ENCODE measurements at regions not wholly inside any gene's neighbourhood (a gene's known extent, or its start where the extent isn't known, plus 50 kb on each side); places are given as distances from the start of the nearest gene placed in this dataset.
A peak's percentile ranks its signal among the peaks of the same experiment; 100 is the strongest.

DNA sequence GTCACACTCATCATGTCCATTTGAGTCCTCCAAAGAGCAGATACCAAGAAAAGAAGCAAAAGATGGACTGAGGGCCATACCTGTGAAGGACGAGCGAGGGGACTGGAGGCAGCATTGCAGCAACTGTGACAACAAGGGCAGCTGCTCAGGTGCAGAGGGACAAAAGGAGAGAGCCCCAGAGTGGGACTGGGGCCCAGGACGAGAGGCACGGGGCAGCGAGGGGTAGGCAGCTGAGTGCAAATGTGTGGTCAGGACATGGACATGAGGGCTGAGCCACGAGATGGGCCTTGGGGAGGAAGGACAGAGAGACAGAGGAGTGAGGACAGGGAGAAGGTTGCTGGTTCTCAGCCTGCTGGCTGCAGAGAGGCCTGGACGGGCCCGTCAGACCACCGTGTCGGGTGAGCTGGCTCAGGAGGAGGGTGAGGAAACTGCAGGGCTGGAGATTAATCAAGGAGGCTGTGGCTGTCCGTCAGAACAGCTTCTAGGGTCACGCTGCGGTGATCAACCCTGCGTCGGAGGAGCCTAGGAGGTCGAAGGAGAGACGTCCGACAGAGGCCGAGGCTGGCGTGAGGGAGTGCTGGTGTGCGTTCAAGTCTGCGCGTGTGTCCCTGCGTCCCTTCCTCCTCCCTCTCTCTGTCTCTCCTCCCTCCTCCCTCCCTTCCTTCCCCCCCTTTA is 206.8 kb upstream of the HDAC4 start:
- H3K4me3 Mint-ChIP-seq = no peak overlapping the region
- H3K9me3 Mint-ChIP-seq = no peaks in the 10 kb centered on the region
- ATAC-seq (replicated peaks in 1 of 2) (no peak), DNase-seq (no peak)
- peaks cover 7% of the 10 kb centered on the region for H3K27me3 Mint-ChIP-seq (ENCODE audit: low read depth)
- H3K4me1 Mint-ChIP-seq (ENCODE audit: low read depth) = peaks cover under 1% of the 10 kb centered on the region
- no peaks in the 10 kb centered on the region for H3K36me3 Mint-ChIP-seq (ENCODE audit: insufficient read depth in 2 of 2)
- no peak overlapping the region for H3K27ac Mint-ChIP-seq

DNA sequence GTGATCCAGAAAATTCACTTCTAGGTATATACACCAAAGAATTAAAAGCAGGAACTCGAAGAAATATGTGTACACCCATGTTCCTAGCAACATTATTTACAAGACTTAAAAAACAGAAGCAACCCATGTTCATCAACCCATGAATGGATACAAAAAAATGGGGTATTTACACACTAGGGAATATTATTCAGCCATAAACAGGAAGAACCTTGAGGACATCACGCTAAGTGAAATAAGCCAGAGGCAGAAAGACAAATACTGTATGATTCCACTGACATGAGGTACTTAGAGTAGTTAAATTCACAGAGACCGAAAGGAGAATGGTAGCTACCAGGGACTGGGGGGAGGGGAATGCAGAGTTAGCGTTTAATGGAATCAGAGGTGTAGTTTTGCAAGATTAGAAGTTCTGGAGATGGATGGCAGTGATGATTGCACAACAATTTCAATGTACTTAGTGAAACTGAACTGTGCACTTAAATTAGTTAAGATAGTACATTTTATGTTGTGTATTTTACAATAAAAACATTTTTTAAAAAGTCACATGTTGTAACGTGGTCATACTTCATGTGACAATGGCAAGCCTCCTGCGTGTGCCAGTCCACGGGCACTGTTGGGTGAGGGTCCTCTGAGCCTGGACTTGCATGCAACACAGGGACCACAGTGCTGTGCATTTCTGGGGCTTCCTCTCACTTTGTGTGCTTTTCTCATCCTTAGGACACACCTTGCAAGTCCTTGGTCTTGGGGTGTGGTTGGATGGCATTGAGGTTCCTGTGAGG is 206.1 kb upstream of the HDAC4 start:
- no peaks in the 10 kb centered on the region for H3K9me3 Mint-ChIP-seq
- peaks cover 7% of the 10 kb centered on the region for H3K27me3 Mint-ChIP-seq (ENCODE audit: low read depth)
- ATAC-seq (replicated peaks in 1 of 2) = no peak

DNA sequence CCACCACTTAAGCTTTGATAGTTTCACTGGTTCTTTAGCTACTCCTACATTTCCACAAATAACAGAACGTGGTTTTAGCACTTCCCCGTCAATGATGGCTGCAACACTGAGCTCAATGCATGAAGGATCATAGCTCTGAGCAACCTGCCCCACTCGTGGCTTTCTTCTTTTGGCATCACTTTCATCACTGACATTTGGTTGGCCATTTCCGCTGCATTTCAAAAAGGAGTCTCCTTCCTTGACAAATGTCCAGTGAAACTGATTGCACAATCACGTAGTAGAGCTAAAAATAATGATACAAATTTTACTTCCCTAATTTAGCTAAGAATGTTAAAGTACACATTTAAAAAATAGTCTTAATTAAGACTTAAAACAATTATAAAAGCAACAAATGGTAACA is 205.2 kb upstream of the HDAC4 start:
- no peaks in the 10 kb centered on the region for H3K36me3 Mint-ChIP-seq (ENCODE audit: insufficient read depth in 2 of 2)
- DNase-seq (no peak), ATAC-seq (replicated peaks in 1 of 2) (no peak)
- H3K27ac Mint-ChIP-seq = no peak overlapping the region
- no peaks in the 10 kb centered on the region for H3K9me3 Mint-ChIP-seq
- no peak overlapping the region for H3K4me3 Mint-ChIP-seq
- peaks cover 7% of the 10 kb centered on the region for H3K4me1 Mint-ChIP-seq (ENCODE audit: low read depth)
- H3K27me3 Mint-ChIP-seq (ENCODE audit: low read depth) = peaks cover 7% of the 10 kb centered on the region

More for the DNA sequence above, 206.1 kb upstream of the HDAC4 start:
- Mint-ChIP-seq H3K4me1 (ENCODE audit: low read depth) (peaks cover 7% of the 10 kb centered on the region), H3K36me3 (ENCODE audit: insufficient read depth in 2 of 2) (no peaks in the 10 kb centered on the region), H3K4me3 (no peak overlapping the region), H3K27ac (no peak overlapping the region)
- no peak for DNase-seq

DNA sequence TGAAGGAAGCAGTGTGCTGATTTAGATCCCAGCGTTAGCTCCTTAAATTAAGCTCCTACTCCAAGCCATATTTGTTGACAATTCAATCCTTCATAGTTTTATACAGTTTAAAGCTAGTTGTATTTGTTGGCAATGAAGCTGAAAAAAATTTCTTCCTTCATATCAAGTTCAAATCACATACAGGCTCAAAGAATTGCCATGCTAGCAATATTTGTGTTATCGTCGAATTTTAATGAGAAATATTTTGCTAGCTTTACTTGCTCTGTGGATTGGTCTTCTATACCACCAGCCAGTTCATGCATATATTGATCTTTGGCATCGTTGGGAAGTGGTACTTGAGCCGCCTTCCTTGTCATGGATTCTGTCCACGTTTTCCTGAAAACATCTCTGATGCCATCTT is 204.6 kb upstream of the HDAC4 start:
- H3K4me3 Mint-ChIP-seq = no peak overlapping the region
- H3K4me1 Mint-ChIP-seq (ENCODE audit: low read depth) = peaks cover 7% of the 10 kb centered on the region
- DNase-seq (no peak), ATAC-seq (replicated peaks in 1 of 2) (no peak)
- H3K27me3 Mint-ChIP-seq (ENCODE audit: low read depth) = peaks cover 7% of the 10 kb centered on the region
- no peaks in the 10 kb centered on the region for H3K36me3 Mint-ChIP-seq (ENCODE audit: insufficient read depth in 2 of 2)
- no peaks in the 10 kb centered on the region for H3K9me3 Mint-ChIP-seq
- no peak overlapping the region for H3K27ac Mint-ChIP-seq

DNA sequence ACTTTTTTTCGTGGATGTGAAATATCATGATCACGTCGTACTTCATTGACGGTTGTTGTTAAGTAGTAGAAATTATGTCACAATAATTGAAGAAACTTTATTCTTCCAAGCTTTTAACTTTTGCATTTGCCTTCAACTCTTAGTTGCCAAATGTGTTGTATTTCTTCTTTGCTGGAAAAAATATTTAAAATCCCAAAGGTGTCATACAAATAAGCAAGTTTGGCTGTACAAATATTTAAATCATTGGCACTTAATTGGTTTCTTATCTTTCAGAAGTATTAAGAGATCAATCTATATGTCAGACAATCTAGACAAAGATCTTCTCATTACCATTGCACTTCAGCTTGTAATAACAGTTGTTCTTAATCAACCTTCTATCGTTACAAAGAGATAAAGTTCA is 204.0 kb upstream of the HDAC4 start:
- DNase-seq (no peak), ATAC-seq (replicated peaks in 1 of 2) (no peak)
- Mint-ChIP-seq H3K4me1 (ENCODE audit: low read depth) (peaks cover 7% of the 10 kb centered on the region), H3K4me3 (no peak overlapping the region), H3K27me3 (ENCODE audit: low read depth) (peaks cover 7% of the 10 kb centered on the region), H3K9me3 (no peaks in the 10 kb centered on the region), H3K36me3 (ENCODE audit: insufficient read depth in 2 of 2) (no peaks in the 10 kb centered on the region), H3K27ac (no peak overlapping the region)

DNA sequence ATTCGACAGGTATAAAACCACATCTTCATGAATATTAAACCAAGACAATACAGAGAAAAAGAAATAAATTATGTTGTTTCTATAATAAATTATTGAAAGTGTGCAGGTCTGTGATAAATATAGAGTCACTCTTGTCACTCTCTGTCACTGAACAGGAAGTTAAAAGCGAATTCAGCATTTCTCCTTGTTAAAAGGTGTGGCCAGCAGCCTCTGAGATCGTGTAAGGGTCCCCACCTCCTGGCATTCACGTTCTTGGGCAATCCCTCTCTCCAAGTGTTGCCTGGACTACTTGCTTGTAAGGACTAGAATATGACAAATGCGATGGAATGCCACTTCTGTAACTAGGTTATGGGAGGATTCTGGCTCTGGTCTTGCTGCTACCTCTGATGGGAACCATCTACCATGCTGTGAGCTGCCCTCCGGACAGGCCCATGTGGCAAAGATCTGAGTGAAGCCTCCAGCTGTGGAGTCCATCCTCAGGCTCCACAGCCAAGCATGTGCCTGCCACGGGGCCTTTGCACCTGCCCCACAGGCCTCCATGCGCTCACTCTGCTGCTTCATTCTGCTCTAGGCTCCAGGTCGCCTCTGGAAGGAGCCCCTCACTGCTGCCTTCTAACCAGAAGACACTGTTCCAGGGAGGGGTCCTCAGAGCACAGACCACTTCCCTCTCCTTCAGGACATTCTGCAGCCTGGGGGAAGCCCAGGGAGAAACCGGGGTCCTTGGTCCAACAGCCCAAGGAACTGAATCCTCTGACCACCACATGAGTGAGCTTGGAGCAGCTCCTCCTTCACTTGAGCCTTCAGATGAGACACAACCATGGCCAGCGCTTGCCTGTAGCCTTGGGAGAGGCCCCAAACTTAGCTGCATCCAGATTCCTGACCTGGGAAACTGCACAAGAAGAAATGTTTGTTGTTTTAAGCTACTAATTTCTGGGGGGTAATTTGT is 202.9 kb upstream of the HDAC4 start:
- no peak for DNase-seq

DNA sequence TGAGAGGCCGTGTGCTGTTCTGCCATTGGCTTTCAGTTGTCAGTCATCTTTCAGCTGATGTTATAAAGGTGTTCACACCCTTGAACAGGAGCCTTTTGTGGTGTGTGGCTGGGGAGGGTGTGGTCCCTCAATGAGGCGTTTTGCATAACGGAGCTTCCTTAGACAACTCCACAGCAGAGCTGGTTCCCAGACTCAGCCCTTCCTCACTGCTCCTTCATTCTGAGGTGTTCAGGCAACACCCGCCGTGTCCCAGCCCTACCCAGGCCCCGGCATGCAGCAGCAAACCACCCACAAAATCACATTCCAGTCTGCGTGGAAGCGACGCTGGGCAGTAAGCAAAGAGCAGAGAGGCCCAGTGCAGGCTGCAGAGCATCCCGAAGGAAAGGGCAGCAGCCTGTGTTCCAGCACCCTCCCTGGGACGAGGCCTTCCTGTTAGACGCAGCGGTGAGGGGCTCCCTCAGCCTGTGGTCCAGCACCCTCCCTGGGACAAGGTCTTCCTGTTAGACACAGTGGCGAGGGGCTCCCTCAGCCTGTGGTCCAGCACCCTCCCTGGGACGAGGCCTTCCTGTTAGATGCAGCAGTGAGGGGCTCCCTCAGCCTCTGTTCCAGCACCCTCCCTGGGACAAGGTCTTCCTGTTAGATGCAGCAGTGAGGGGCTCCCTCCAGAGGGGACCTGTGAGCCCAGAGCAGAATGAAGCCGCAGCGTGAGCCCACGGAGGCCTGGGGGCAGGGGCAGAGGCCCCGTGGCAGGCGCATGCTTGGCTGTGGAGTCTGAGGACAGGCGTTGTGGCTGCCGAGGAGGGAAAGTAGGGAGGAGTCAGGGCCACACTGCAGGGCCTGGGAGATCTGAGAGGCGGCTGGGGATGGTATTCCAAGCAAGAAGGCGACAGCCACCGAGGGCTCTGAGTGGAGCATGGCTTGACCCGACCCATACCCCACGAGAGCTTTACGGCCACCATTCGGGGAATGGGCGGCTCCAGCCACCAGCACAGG is 201.8 kb upstream of the HDAC4 start:
- Mint-ChIP-seq H3K27ac (no peak overlapping the region), H3K27me3 (ENCODE audit: low read depth) (peaks cover 7% of the 10 kb centered on the region), H3K4me1 (ENCODE audit: low read depth) (peaks cover 16% of the 10 kb centered on the region), H3K4me3 (no peak overlapping the region), H3K9me3 (no peaks in the 10 kb centered on the region), H3K36me3 (ENCODE audit: insufficient read depth in 2 of 2) (no peaks in the 10 kb centered on the region)
- DNase-seq (no peak), ATAC-seq (replicated peaks in 1 of 2) (peak in 1 of 2 donors; percentile 23)

More for the DNA sequence above, 202.9 kb upstream of the HDAC4 start:
- H3K4me1 Mint-ChIP-seq (ENCODE audit: low read depth) = peaks cover 7% of the 10 kb centered on the region
- no peaks in the 10 kb centered on the region for H3K9me3 Mint-ChIP-seq
- H3K36me3 Mint-ChIP-seq (ENCODE audit: insufficient read depth in 2 of 2) = no peaks in the 10 kb centered on the region
- no peak overlapping the region for H3K4me3 Mint-ChIP-seq
- H3K27me3 Mint-ChIP-seq (ENCODE audit: low read depth) = peaks cover 7% of the 10 kb centered on the region
- no peak for ATAC-seq (replicated peaks in 1 of 2)
- no peak overlapping the region for H3K27ac Mint-ChIP-seq

DNA sequence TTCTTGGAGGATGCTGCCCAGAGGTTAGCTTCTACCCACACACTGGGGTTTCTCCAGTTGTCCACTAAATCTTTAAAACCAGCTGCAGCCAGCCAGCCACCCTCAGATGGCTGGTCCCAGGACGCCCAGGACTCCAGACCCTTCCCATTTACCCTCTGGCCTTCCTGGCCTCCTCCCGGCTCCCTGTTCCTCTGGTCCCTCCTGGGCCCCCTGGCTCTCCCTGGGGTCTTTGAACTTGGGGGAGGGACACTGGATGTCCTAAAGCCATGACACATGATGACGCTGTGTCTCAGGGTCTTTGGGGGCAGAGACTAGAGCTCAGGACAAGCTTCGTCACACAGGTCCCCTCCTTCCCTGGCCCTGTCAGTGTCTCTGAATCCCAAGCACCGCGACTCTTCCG is 201.1 kb upstream of the HDAC4 start:
- no peak overlapping the region for H3K27ac Mint-ChIP-seq
- no peaks in the 10 kb centered on the region for H3K36me3 Mint-ChIP-seq (ENCODE audit: insufficient read depth in 2 of 2)
- ATAC-seq (replicated peaks in 1 of 2) = no peak
- H3K4me3 Mint-ChIP-seq = no peak overlapping the region
- H3K4me1 Mint-ChIP-seq (ENCODE audit: low read depth) = peaks cover 17% of the 10 kb centered on the region
- DNase-seq = no peak
- H3K9me3 Mint-ChIP-seq = no peaks in the 10 kb centered on the region
- peaks cover 7% of the 10 kb centered on the region for H3K27me3 Mint-ChIP-seq (ENCODE audit: low read depth)

DNA sequence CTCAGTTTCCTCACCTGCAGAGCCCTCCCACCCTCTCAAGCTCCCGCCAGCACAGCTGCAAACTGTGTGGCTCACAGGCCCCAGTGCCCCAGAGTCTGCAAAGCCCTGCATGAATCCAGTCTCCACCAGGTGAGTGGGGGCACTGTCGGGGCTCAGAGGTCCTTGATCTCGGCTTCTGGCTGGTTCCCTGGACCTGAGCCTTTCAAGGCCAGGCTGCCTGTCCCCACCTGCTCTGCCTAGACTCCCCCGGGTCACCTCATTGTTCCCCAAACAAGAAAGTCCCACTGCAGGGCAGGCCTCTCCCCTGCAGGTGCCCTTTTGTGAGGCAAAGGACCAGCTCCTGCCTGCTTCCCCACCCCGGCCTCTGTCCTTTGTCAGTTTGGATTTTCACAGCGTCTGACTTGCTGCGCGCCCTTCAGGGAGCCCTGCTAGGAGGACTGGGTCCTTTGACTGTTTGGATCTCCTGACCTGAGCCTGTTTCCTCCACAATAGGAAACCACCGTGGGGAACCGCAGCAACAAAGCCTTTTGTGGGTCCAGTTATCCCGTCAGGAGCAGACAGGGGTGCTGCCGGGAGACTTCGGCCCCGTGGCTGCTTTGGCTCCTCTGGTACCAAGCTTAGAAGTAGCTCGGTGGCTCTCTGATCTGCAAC is 200.5 kb upstream of the HDAC4 start:
- no peak for ATAC-seq (replicated peaks in 1 of 2)
- Mint-ChIP-seq H3K27me3 (ENCODE audit: low read depth) (peaks cover 7% of the 10 kb centered on the region), H3K4me1 (ENCODE audit: low read depth) (peaks cover 17% of the 10 kb centered on the region), H3K9me3 (no peaks in the 10 kb centered on the region), H3K36me3 (ENCODE audit: insufficient read depth in 2 of 2) (no peaks in the 10 kb centered on the region), H3K27ac (no peak overlapping the region), H3K4me3 (no peak overlapping the region)
- DNase-seq = no peak

DNA sequence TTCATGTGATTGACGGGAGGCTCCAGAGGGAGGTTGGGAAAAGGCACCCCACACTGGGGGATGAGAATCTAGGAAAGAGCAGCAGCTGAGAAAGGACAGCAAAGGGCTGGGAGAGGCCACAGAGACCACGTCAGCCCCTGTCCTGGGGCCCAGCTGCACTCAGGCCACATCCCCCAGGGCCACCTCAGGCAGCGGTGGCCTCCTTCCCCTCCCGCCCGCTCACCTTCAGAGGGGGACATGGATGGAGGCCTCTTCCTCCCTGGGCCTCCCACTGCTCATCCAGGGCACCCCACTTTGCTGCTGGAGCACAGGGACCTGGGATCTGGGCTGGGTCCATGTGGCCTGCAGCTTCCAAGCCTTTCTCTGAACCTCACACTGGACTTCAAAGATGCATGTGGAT is 199.8 kb upstream of the HDAC4 start:
- H3K27me3 Mint-ChIP-seq (ENCODE audit: low read depth) = peaks cover 7% of the 10 kb centered on the region
- no peak overlapping the region for H3K4me3 Mint-ChIP-seq
- ATAC-seq (replicated peaks in 1 of 2) (no peak), DNase-seq (no peak)
- H3K9me3 Mint-ChIP-seq = no peaks in the 10 kb centered on the region
- H3K36me3 Mint-ChIP-seq (ENCODE audit: insufficient read depth in 2 of 2) = no peaks in the 10 kb centered on the region
- H3K4me1 Mint-ChIP-seq (ENCODE audit: low read depth) = peaks cover 17% of the 10 kb centered on the region
- H3K27ac Mint-ChIP-seq = no peak overlapping the region

DNA sequence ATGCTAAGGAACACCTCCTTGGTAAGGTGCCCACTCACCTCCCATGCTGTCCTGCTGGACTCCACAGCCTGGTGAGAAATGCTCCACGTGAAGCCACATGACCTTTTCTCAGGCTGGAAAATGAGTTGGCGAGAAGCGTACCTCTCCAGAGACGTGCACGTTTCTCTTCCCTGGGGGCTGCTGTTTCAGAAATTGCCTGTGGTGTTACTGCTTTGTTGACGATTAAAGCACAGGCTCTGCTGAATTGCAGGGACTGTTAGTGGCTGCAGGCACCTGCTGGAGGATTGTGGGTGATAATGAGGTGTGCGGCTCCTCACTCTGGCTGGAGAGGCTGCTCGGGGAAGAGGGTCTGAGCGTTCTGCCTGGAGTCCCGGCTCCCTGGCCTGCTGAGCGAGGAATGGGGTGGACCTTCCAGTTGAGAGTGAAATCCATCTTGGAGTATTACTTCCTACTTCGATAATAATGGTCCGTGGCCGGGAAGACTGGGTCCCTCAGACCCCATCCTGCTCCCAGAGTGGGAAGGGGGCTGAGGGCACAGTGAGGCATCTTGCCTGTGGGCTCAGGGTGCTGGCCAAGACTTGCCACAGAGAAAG is 199.3 kb upstream of the HDAC4 start:
- peaks cover 17% of the 10 kb centered on the region for H3K4me1 Mint-ChIP-seq (ENCODE audit: low read depth)
- no peak for DNase-seq
- H3K4me3 Mint-ChIP-seq = no peak overlapping the region
- ATAC-seq (replicated peaks in 1 of 2) = no peak
- no peak overlapping the region for H3K27ac Mint-ChIP-seq
- no peaks in the 10 kb centered on the region for H3K36me3 Mint-ChIP-seq (ENCODE audit: insufficient read depth in 2 of 2)
- H3K27me3 Mint-ChIP-seq (ENCODE audit: low read depth) = peaks cover 6% of the 10 kb centered on the region
- H3K9me3 Mint-ChIP-seq = no peaks in the 10 kb centered on the region
